ENCODE measurements at regions not wholly inside any gene's neighbourhood (a gene's known extent, or its start where the extent isn't known, plus 50 kb on each side); places are given as distances from the start of the nearest gene placed in this dataset.

- H3K79me2 ChIP-seq (ENCODE audit: control insufficient read depth, insufficient read depth, low read length, unreplicated experiment) = no peaks in the 10 kb centered on the region
- no peak overlapping the region for H2AFZ ChIP-seq (ENCODE audit: low read length, unreplicated experiment)
- H3K4me3 ChIP-seq (ENCODE audit: low read depth, low read length) = no peak overlapping the region
- H3K36me3 ChIP-seq (ENCODE audit: insufficient read depth, low read length) = no peaks in the 10 kb centered on the region
- peaks cover 20% of the 10 kb centered on the region; the same call in 1 of the 2 replicates for H3K27me3 ChIP-seq (ENCODE audit: insufficient read depth, low read length)
- H3K4me1 ChIP-seq (ENCODE audit: control insufficient read depth, insufficient read depth, low read length, unreplicated experiment) = no peaks in the 10 kb centered on the region
- H3K27ac ChIP-seq (ENCODE audit: low read depth, low read length) = no peak overlapping the region
These were observed 65.1 kb upstream of the PHF14 start for GRCh38 chr7:10908600-10908999.

- H3K27me3 ChIP-seq (ENCODE audit: insufficient read depth, low read length) = peaks cover 14% of the 10 kb centered on the region; the same call in 1 of the 2 replicates
- no peak overlapping the region for H2AFZ ChIP-seq (ENCODE audit: low read length, unreplicated experiment)
- H3K4me3 ChIP-seq (ENCODE audit: low read depth, low read length) = no peak overlapping the region
These were observed 63.2 kb upstream of the PHF14 start for GRCh38 chr7:10910447-10910846.

GRCh38 chr7:10912077-10912476, 61.6 kb upstream of the PHF14 start:
- no peak overlapping the region for H2AFZ ChIP-seq (ENCODE audit: low read length, unreplicated experiment)
- H3K4me3 ChIP-seq (ENCODE audit: low read depth, low read length) = no peak overlapping the region
- no peaks in the 10 kb centered on the region for H3K79me2 ChIP-seq (ENCODE audit: control insufficient read depth, insufficient read depth, low read length, unreplicated experiment)
- H3K36me3 ChIP-seq (ENCODE audit: insufficient read depth, low read length) = no peaks in the 10 kb centered on the region
- H3K27me3 ChIP-seq (ENCODE audit: insufficient read depth, low read length) = peaks cover 9% of the 10 kb centered on the region; the same call in 1 of the 2 replicates
- no peaks in the 10 kb centered on the region for H3K4me1 ChIP-seq (ENCODE audit: control insufficient read depth, insufficient read depth, low read length, unreplicated experiment)
- H3K27ac ChIP-seq (ENCODE audit: low read depth, low read length) = no peak overlapping the region

More at GRCh38 chr7:10910447-10910846, 63.2 kb upstream of the PHF14 start:
- Histone ChIP-seq H3K36me3 (ENCODE audit: insufficient read depth, low read length) (no peaks in the 10 kb centered on the region), H3K4me1 (ENCODE audit: control insufficient read depth, insufficient read depth, low read length, unreplicated experiment) (no peaks in the 10 kb centered on the region), H3K27ac (ENCODE audit: low read depth, low read length) (no peak overlapping the region), H3K79me2 (ENCODE audit: control insufficient read depth, insufficient read depth, low read length, unreplicated experiment) (no peaks in the 10 kb centered on the region)

GRCh38 chr7:10913457-10913856, 60.2 kb upstream of the PHF14 start:
- Histone ChIP-seq H2AFZ (ENCODE audit: low read length, unreplicated experiment) (no peak overlapping the region), H3K27me3 (ENCODE audit: insufficient read depth, low read length) (peaks cover 19% of the 10 kb centered on the region), H3K36me3 (ENCODE audit: insufficient read depth, low read length) (no peaks in the 10 kb centered on the region), H3K27ac (ENCODE audit: low read depth, low read length) (no peak overlapping the region), H3K4me1 (ENCODE audit: control insufficient read depth, insufficient read depth, low read length, unreplicated experiment) (no peaks in the 10 kb centered on the region), H3K4me3 (ENCODE audit: low read depth, low read length) (no peak overlapping the region), H3K79me2 (ENCODE audit: control insufficient read depth, insufficient read depth, low read length, unreplicated experiment) (no peaks in the 10 kb centered on the region)

GRCh38 chr7:10918093-10918590, 55.5 kb upstream of the PHF14 start:
- H3K79me2 ChIP-seq (ENCODE audit: control insufficient read depth, insufficient read depth, low read length, unreplicated experiment) = no peaks in the 10 kb centered on the region
- peaks cover 26% of the 10 kb centered on the region for H3K27me3 ChIP-seq (ENCODE audit: insufficient read depth, low read length)
- H3K4me1 ChIP-seq (ENCODE audit: control insufficient read depth, insufficient read depth, low read length, unreplicated experiment) = no peaks in the 10 kb centered on the region
- H3K27ac ChIP-seq (ENCODE audit: low read depth, low read length) = no peak overlapping the region
- H3K36me3 ChIP-seq (ENCODE audit: insufficient read depth, low read length) = no peaks in the 10 kb centered on the region
- H3K4me3 ChIP-seq (ENCODE audit: low read depth, low read length) = no peak overlapping the region
- no peak overlapping the region for H2AFZ ChIP-seq (ENCODE audit: low read length, unreplicated experiment)

- H2AFZ ChIP-seq (ENCODE audit: low read length, unreplicated experiment) = no peak overlapping the region
- no peaks in the 10 kb centered on the region for H3K4me1 ChIP-seq (ENCODE audit: control insufficient read depth, insufficient read depth, low read length, unreplicated experiment)
- no peak overlapping the region for H3K4me3 ChIP-seq (ENCODE audit: low read depth, low read length)
- no peaks in the 10 kb centered on the region for H3K79me2 ChIP-seq (ENCODE audit: control insufficient read depth, insufficient read depth, low read length, unreplicated experiment)
- H3K36me3 ChIP-seq (ENCODE audit: insufficient read depth, low read length) = no peaks in the 10 kb centered on the region
- no peak overlapping the region for H3K27ac ChIP-seq (ENCODE audit: low read depth, low read length)
- peaks cover 22% of the 10 kb centered on the region for H3K27me3 ChIP-seq (ENCODE audit: insufficient read depth, low read length)
These were observed 53.7 kb upstream of the PHF14 start for GRCh38 chr7:10919923-10920322.
